KG1 (cell line): ENCODE measurements at regions not wholly inside any gene's neighbourhood (a gene's known extent, or its start where the extent isn't known, plus 50 kb on each side); places are given as distances from the start of the nearest gene placed in this dataset.
"Not testable (repeated sequence)": the region's sequence is repeated elsewhere in the genome, so short reads cannot be mapped to it uniquely, and the experiment has no call there.

Experiments used
- DNase-seq: peaks from one replicate; lab custom pipeline; 2025; lab: John Stamatoyannopoulos, UW

DNA sequence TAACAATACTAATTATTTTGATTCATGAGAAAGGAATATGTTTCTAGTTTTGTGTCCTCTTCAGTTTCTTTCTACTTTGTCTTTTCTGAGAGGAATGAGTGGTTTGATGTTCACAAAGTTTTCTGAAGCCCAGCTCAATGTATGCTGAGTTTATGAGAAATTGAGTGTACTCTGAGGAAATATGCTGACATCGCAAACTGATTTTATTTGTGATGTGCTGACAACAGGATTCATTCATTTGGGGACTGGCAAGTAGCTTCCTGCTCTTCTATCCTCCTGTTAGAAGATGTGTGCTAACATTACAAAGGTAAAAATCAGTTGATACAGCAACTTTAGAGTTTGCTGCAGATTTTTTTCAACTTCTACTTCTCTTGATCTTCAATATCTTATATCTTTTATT lies 403.2 kb upstream of the CDH19 start:
- no peak for DNase-seq

DNA sequence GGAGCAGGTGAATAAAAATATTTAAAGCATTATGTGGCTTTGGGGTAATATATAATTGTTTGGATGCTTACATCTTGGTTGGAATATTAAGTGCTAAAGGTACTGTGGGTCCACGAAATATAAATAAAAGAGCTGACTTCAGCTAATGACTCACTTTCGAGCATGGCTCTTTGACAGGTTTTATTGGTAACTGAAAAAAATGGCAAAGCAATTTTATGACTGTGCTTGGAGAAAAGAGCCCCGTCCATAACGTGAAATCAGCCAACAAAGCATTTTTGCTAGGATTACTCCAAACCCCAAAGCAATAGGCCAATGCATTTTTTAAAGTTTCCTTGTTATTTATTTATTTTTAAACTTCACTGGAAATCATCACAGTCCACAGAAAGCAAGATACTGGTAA lies 397.2 kb upstream of the CDH19 start:
- no peak for DNase-seq

DNA sequence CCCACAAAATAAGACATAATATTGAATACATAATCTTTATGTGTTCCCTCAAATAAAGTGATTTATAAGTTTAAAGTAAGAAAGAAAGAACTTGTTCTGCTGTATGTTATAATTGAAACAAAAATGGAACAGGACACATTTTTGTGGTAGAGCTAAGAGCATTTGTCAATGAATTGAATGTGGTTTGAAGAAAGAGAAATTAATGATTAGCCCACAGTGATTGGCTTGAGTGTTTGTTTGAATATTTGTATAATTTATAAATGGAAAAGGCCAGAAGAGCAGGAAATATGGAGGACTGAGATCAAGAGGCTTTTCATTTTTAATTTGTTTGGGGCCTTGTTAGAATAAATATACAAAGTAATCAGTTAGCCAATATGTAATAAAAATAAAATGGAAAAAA lies 395.1 kb upstream of the CDH19 start:
- DNase-seq = no peak

DNA sequence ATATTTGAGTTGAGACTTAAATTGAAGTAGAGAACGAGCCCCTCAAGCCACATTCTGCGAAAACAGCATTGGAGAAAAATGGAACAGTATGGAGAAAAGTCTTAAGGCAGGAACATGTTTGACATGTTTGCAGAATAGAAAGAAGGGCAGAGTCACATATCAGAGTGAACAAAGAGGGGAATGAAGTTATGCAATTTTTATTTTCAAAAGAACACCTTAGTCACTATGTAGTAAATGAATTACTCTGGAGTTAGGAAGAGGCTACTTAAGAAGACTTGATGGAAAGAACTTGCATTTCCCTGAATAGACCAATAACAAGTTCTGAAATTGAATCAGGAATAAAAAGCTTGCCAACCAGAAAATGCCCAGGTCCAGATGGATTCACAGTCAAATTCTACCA lies 391.4 kb upstream of the CDH19 start:
- DNase-seq = no peak

DNA sequence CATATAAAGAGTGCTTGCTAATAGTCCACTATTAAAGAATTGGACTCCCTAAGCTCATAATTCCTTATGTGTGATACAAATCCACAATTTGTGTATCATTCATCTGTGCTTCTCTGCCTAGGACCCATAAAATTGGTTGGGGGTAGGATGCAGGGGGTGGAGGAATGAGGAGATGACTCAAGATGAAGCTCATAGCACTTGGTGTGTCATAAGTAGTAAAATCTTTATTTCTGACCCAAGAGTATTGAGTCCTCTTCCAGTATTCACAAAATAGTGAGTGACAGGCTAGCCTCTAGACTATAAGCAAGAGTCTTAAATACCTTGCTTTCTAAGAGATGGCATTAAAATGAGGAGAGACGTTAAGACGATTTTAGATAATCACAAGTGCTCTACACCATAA lies 390.9 kb upstream of the CDH19 start:
- DNase-seq = no peak

DNA sequence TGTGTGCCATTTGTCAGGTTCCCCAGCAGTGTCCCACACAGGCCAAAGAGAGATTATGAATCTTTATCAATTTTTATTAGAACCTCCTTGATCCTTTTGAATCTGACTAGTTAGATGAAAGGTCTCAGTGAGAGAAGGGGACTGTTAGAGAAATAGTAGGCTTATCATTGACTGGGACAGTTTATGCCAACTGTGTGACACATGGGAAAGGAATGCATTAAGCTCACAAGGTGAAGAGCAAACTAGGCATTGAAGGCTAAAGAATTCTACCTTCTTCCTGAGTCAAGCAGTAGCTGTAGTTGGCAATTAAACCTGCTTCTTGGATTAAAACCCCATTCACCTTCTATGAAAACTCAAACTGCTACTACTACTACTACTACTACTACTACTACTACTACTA lies 389.6 kb upstream of the CDH19 start:
- DNase-seq = no peak

DNA sequence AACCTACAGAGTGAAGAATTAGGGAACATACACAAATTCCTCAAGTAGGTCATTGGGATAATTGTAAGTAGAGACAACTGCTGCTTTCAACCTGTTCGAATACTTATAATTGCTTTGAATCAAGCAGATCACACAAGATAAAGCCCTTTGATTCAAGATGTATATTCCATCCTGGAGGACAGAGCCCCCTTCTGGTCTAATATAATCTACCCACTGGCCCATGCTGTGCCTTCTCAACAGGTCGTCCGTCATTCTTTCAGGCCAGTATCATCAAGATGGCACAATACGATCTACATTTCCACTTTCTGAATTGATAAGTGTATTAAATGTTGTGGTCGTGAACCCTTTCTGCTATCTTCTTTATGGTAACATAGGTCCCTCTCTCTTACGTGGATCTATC lies 387.0 kb upstream of the CDH19 start:
- DNase-seq = no peak

DNA sequence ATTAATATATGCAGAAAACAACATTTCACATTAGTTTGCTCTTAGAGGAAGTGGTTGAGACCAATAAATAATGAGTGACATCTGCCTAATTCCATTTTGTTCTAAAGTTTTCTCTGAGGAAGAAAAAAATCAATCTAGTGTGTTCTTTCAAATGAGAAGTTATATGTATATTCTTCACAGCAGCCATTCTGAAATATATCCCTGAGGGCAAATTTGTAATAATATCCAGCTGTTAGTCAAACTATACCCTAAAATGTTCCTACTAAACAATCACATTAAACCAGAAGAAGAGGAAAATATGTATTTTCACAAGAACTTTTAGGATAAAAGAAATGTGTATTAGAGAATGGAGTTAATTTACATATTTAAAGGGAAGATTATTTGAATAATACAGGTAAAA lies 375.1 kb upstream of the CDH19 start:
- no peak for DNase-seq

DNA sequence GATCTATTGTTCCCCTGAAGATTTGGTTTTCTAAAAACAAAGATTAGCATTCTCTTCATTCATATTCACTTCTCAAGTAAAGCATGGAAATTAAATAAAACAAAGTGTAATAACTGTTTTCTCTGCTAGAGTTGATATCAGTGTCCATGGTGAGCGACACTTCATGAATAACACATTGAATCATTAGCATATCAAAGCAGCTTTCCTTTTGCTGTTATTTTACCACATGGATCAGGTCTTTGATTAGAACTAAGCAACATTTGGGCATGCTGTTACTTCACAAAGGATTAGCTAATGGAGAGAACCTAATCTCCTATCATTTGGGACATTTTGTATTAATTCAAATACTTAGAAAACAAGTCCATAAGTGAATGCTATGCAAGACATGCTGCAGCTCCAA lies 368.8 kb upstream of the CDH19 start:
- no peak for DNase-seq

DNA sequence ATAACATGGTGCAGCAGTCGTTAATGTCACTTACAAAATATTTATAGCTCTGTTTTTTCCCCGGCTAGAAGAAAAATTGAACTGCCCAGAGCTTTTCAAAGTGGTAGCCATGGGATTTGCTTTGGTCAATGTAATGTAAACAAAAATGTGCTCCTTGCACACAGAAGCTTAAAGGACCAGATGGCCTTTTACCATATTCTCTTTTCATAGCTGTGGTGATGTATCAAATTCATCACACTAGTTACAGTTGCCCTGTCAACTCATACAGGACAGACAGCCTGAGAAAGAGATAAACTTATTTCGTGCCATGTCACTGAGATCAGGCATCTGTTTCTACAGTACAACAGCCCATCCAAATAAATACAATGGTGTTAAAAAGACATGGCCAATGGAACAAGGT lies 368.1 kb upstream of the CDH19 start:
- no peak for DNase-seq

DNA sequence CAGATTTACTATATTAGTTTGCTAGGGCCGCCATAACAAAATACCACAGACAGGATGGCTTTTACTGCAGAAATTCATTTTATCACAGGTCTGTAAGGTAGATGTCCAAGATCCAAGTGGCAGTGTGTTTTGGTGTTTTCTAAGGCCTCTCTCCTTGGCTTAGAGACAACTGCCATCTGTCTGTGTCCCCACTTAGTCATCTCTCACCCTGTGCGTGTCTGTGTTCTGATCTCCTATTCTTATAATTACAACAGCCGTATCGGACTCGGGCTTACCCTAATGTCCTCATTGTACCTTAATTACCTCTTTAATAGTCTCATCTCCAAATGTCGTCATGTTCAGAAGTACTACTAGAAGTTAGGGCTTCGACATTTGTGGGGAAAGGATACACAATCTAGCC lies 362.3 kb upstream of the CDH19 start:
- no peak for DNase-seq

DNA sequence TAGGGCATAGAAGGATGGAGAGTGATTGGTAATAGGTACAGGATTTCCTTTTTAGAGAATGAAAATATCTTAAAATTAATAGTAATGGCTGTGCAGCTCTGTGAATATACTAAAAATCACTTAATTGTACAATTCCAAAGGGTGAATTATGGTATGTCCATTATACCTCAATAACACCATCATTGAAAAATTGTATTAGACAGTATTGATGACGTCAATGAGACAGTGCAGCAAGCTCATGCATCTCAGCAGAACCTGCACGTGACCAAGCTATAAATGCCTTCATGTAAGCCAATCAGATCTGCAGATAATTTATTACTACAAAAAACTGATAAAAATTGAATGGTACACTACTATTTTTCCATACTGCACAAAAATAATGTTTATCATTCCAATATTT lies 354.4 kb upstream of the CDH19 start:
- DNase-seq = no peak

DNA sequence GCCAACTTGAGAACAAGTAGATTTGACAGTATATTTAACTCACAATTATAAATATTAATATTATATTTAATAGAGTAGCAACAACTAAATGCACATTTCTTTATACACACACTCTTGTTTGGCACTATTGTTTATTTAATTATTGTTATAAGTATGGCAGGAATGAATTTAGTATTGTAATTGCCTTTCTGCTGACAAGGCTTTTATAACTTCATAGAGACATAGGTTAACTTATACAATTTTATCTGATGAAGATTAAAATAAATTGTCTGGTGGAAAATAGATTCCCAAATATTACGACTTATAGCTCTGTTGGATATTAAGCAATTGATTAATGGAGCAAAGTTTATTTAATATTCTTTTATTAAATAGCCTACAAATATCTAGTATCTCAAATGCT lies 347.9 kb upstream of the CDH19 start:
- DNase-seq = no peak

DNA sequence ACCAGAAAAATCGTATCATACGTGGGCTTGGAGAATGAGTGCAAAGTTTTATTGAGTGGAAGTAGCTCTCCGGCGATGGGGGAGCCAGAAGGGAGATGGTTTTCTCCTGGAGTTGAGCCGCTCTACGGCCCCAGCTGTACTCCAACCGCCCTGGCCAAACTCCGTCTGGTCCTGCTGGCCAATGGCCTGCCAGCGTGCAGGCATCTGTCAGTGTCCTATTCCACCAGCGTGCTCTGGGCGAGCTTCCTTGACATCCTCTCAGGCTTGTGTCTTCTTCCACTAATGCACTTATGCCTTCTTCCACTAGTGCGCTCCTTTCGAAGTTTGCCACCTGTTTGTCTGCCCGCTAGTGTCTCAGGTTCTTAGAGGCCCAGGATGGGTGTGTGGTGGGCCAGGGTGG lies 345.5 kb upstream of the CDH19 start:
- no peak for DNase-seq

DNA sequence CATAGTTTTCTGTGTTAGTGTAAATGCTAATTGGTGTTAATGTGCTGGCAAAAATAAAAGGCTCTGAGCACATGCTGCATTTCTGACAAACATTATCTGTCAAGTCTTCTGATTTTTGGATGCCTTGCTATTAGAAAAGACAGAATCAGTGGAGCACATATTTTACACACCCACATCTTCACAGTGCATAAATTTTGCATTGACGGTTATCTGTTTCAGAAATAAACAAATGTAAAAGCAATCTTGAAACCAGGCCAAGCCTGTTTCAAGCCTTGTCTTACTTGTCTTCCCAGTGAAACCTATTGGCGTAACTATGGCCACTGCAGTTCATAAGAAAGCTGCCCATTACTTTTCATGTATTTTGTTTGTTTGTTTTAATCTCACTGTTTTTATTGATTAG lies 333.7 kb upstream of the CDH19 start:
- no peak for DNase-seq

DNA sequence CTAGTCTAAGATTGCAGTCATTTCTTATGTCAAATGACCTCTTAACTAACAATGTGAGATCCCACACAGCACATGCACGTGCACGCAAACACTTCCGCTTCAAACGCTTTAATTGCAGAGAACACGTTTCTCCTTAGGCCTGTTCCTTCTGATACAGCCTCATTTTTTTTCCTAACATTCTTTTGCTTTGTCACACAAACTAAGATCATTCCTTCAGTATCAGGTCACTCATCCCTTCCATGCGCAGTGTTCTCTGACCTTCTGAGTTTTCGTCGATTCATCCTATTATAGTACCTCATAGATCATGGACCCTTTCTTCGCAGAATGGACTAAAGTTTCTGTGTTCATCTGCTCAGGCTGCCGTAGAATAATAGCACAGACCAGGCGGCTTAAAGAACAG lies 327.1 kb upstream of the CDH19 start:
- DNase-seq = no peak

DNA sequence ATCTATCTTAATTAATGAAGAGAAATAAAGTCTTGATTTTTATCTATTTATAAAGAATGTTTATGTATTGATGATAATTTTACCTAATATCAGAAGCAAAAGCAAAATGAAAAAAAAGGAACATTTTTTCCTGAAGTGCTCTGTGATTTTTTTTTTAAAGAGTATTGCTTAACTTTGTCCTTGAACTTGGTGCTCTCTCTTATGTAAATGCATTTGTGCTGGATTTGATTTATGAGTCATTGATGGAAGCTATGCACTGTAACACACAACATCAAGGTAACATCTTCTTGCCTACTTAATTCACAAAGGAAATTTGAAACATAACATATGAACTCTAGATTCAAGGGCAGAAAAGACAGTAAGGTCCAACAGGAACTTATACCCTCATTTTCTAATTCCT lies 312.9 kb upstream of the CDH19 start:
- DNase-seq = no peak

DNA sequence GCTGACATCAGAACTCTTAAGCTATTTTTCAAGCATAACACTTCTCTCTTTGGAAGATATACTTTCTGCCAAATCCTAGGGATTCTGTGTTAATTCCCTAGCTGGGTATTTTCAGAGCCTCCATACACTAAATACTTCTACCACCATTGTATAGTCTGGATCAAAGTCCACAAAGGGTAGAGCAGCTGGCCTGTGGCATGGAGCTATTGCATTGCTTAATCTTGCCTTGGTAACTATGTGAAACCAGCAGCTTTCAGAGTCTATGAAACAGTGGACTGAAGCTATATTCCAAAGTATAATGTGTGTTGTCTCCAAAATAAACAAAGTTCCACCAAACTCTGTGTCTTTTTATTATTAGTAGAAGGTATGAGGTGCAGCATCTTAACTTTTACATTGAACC lies 296.9 kb upstream of the CDH19 start:
- DNase-seq = no peak

DNA sequence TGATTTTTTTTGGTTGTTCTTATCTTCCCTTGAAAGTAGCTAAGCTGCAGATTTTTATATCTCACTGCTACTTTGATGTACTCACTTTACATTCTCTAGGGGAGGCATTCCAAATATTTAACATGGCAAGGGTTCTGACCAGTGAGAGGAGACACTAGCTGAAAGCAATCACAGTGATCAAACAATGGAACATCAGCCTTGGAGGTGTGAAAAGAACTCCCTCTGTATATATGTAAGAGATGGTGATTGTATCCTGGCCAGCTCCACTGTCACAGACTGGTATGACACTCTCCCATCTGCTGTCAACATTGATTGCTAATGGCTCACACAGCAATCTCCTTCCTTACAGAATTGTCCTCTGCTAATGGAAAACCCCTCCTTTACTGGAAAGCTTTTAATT lies 291.7 kb upstream of the CDH19 start:
- no peak for DNase-seq

DNA sequence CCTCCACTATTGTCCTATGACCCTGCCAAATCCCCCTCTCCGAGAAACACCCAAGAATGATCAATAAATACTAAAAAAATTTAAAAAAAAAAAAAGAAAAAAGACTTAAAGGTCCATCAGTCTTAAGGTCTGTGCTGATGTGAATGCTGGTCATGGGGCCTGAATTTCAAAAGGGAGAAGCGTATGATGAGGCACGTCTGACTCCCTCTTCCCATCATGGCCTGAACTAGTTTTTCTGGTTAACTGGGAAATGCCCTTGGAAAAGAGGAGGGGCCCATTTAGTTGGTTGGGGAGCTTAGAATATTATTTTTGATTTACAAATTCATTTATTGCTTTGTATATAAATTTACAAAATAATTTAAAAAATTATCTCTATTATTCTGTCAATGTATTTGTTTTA lies 291.0 kb upstream of the CDH19 start:
- no peak for DNase-seq

DNA sequence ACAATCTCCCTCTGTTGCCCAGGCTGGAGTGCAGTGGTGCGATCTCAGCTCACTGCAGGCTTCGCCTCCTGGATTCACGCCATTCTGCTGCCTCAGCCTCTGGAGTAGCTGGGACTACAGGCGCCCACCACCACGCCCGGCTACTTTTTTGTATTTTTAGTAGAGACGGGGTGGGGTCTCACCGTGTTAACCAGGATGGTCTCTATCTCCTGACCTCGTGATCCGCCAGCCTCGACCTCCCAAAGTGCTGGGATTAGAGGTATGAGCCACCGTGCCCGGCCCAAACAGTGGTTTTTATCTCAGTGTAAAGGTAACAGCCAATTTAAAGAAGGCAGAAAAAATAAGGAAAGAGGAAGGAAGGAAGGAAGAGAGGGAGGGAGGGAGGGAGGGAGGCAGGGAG lies 288.5 kb upstream of the CDH19 start:
- not testable (repeated sequence) for DNase-seq

DNA sequence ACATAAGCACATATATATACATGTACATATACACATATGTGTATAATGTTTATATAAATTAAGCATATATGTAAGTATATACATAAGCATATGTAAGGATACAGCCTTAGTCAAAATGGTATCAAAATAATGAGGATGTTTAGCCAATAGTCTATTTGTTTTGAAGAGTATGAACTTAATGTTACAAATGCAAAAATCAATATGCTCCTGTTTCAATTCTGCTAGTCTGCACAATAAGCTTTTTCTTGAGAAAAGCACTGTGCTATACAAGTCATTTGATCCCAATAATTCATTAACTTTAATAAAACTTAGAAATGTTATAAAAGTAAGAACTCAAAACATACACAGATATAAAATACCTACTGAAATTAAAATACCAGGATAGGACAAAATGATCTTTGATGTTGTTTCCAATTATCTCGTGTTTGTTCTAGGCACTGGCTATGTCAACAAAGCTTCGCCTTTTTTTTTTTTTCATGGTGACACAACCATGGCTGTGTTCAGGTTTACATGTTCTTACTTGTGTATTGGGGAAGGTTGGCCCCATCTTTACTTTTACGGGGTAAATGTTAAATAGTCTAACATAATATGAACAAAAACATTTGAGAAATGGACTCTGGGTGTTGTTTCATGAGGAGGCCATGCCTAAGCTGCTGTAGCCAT lies 271.1 kb upstream of the CDH19 start:
- DNase-seq = no peak

DNA sequence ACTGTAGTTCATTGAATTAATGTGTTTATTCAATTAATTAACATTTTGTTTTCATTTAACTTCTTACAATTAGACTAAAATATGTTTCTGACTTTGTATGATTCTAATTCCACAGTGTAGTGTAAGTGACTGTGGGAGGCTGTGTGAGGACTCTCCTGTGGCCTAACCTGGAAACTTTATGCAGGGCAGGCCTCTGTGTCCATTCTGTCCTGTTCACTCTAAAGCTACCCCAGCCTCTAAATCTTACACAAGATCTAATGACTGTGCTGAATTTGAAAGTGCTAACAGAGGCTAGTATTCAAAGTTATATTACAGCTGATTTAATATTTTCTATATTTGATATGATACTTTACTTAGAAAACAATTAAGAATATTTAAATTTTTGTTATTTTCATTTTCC lies 270.5 kb upstream of the CDH19 start:
- DNase-seq = no peak

DNA sequence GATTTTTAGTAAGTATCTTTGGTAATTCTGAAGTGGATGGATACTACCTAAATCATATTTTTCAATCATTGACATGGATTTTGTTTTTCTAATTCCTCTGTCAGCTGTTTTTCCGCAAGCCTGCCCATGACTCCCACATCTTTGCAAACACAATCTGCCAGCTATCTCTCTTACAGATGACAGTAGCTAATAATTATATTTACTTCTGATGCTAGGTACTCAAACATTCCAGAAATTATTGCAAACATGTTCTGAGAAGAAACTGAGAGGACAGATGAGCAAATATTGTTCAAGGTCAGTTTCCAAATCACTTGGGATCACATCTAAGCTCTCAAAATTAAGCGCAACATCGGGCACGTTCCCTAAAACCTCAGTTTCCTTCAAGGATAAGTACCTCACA lies 270.0 kb upstream of the CDH19 start:
- no peak for DNase-seq

DNA sequence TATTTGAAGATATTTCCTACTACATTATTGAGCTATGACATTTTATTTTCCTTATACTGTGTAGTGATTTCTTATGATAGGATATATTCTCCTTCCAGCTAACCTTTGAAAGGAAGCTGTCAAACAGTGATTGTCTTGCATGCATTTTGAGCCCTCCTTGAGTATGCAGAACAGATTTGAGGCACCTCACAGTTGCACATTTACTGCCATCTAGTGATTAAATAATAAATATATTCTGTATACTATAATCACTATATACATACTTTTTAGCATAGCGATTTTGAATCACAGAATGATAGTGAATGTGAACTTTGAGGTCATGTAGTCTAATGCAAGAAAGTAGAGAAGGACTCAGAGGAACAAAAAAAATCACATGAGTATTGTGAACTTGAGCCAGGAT lies 268.4 kb upstream of the CDH19 start:
- DNase-seq = no peak
